H1 (cell line): ENCODE measurements at regions not wholly inside any gene's neighbourhood (a gene's known extent, or its start where the extent isn't known, plus 50 kb on each side); places are given as distances from the start of the nearest gene placed in this dataset.
A peak's percentile ranks its signal among the peaks of the same experiment; 100 is the strongest.

Source experiments
- CTCF ChIA-PET: fragments of 300-600 bp; sonication (Branson Sonifier 250); formaldehyde crosslinking; loops from one replicate; lab custom pipeline; 2021; ENCODE audit not compliant: partially characterized antibody; lab: Charles Lee
- POLR2A ChIA-PET: fragments of 300-600 bp; sonication (Branson Sonifier 250); formaldehyde crosslinking; loops from one replicate; lab custom pipeline; 2021; ENCODE audit warnings: inconsistent platforms; ENCODE audit not compliant: partially characterized antibody; lab: Charles Lee
- DNase-seq, 2 experiments: peaks; one replicate each; pipeline versions ENCODE4 v3.0.0 to v3.0.0-alpha.2; 2010 to 2022; ENCODE audit warnings: low spot score in 2 of 2, low read depth in 1 of 2, mixed read lengths in 1 of 2
- FAIRE-seq: peaks from 2 replicates; lab custom pipeline; 2011; peaks lifted over from hg19 to GRCh38; lab: Jason Lieb, UNC
- H2AFZ ChIP-seq: 2 replicates; pipeline ENCODE4 v1.8.1; 2012; ENCODE audit warnings: low read length, inconsistent platforms
- H2AK5ac ChIP-seq: 2 replicates; pipeline ENCODE4 v1.6.1; 2013; ENCODE audit warnings: low read depth, low read length
- H2BK120ac ChIP-seq: replicated peaks from 2 replicates; pipeline ENCODE3; 2013; ENCODE audit warnings: low read depth, low read length, inconsistent platforms
- H2BK12ac ChIP-seq: 2 replicates; pipeline ENCODE4 v1.6.1; 2013; ENCODE audit warnings: low read depth, low read length
- H2BK15ac ChIP-seq: 2 replicates; pipeline ENCODE4 v1.6.1; 2013; ENCODE audit warnings: low read length
- H2BK20ac ChIP-seq: 2 replicates; pipeline ENCODE4 v1.6.1; 2013; ENCODE audit warnings: low read length
- H2BK5ac ChIP-seq: 2 replicates; pipeline ENCODE4 v1.6.1; 2013; ENCODE audit warnings: low read depth, low read length
- H3K14ac ChIP-seq: 2 replicates; pipeline ENCODE4 v1.6.1; 2013; ENCODE audit warnings: inconsistent platforms; ENCODE audit not compliant: insufficient read length
- H3K18ac ChIP-seq: 2 replicates; pipeline ENCODE4 v1.6.1; 2013; ENCODE audit warnings: low read length; ENCODE audit errors: extremely low read depth
- H3K23ac ChIP-seq: 2 replicates; pipeline ENCODE4 v1.6.1; 2013; ENCODE audit warnings: inconsistent platforms; ENCODE audit not compliant: insufficient read length
- H3K23me2 ChIP-seq: 2 replicates; pipeline ENCODE4 v1.6.1; 2013; ENCODE audit warnings: low read depth, low read length
- H3K27ac ChIP-seq: 2 replicates; pipeline ENCODE4 v1.6.1; 2011; ENCODE audit warnings: low read depth, low read length, inconsistent platforms
- H3K27me3 ChIP-seq, 4 experiments: replicated peaks in 1 of 4; 1 replicate in 1 of 4; 2 replicates in 3 of 4; pipeline versions ENCODE4 v1.6.1 to v1.8.1; 2011 to 2013; ENCODE audit warnings: low read length in 3 of 4, mild to moderate bottlenecking in 3 of 4, inconsistent platforms in 2 of 4, mixed read lengths in 2 of 4, moderate library complexity in 1 of 4; ENCODE audit not compliant: control insufficient read depth in 3 of 4, insufficient read depth in 3 of 4; ENCODE audit errors: extremely low read depth in 1 of 4
- H3K36me3 ChIP-seq, 4 experiments: 2 replicates each; pipeline versions ENCODE4 v1.6.1 to v1.8.1; 2011 to 2013; ENCODE audit warnings: mild to moderate bottlenecking in 4 of 4, low read length in 3 of 4, moderate library complexity in 2 of 4, control low read depth in 1 of 4, inconsistent platforms in 1 of 4; ENCODE audit not compliant: insufficient read depth in 4 of 4, control insufficient read depth in 2 of 4
- H3K4ac ChIP-seq: replicated peaks from 2 replicates; pipeline ENCODE3; 2013; ENCODE audit warnings: low read length, low read depth, mixed read lengths, inconsistent platforms; ENCODE audit not compliant: insufficient read length
- H3K4me1 ChIP-seq, 4 experiments: replicated peaks in 1 of 4; 1 replicate in 1 of 4; 2 replicates in 3 of 4; pipeline versions ENCODE4 v1.6.1 to v1.8.1; 2011 to 2013; ENCODE audit warnings: low read length in 3 of 4, inconsistent platforms in 2 of 4, mixed read lengths in 1 of 4; ENCODE audit not compliant: insufficient read depth in 4 of 4, control insufficient read depth in 3 of 4
- H3K4me2 ChIP-seq, 2 experiments: 2 replicates each; pipeline versions ENCODE4 v1.6.1 to v1.8.1; 2011 to 2013; ENCODE audit warnings: low read depth in 2 of 2, low read length in 2 of 2, control low read depth in 1 of 2, inconsistent platforms in 1 of 2, mild to moderate bottlenecking in 1 of 2; ENCODE audit not compliant: insufficient read depth in 1 of 2
- H3K4me3 ChIP-seq, 4 experiments: fragments of 200-600, 300-600 bp in 1 of 4; sonication (generic), shearing (Covaris generic), sonication (Bioruptor Twin) in 1 of 4; 2 replicates each; pipeline versions ENCODE4 v1.5.1 to v1.8.1; 2011 to 2016; ENCODE audit warnings: low read length in 4 of 4, low read depth in 3 of 4, control low read depth in 2 of 4, inconsistent platforms in 2 of 4, mild to moderate bottlenecking in 2 of 4, mixed read lengths in 1 of 4, moderate library complexity in 1 of 4; ENCODE audit not compliant: insufficient read depth in 2 of 4; ENCODE audit errors: extremely low read depth in 1 of 4
- H3K56ac ChIP-seq: replicated peaks from 2 replicates; pipeline ENCODE3; 2013; ENCODE audit warnings: low read depth, mild to moderate bottlenecking, mixed read lengths, low read length, inconsistent platforms; ENCODE audit not compliant: insufficient read length
- H3K79me1 ChIP-seq: 2 replicates; pipeline ENCODE4 v1.6.1; 2013; ENCODE audit warnings: low read depth, low read length, control low read depth
- H3K79me2 ChIP-seq, 2 experiments: 2 replicates each; pipeline versions ENCODE4 v1.6.1 to v1.8.1; 2012 to 2013; ENCODE audit warnings: low read length in 2 of 2, mild to moderate bottlenecking in 2 of 2, inconsistent platforms in 1 of 2; ENCODE audit not compliant: insufficient read depth in 2 of 2, control insufficient read depth in 1 of 2
- H3K9ac ChIP-seq, 4 experiments: replicated peaks in 1 of 4; 1 replicate in 1 of 4; 2 replicates in 3 of 4; pipeline versions ENCODE4 v1.6.1 to v1.8.1; 2011 to 2013; ENCODE audit warnings: low read depth in 3 of 4, low read length in 3 of 4, control low read depth in 2 of 4, mild to moderate bottlenecking in 2 of 4, moderate library complexity in 2 of 4, inconsistent platforms in 1 of 4; ENCODE audit errors: extremely low read depth in 1 of 4
- H3K9me3 ChIP-seq, 2 experiments: 2 replicates each; pipeline versions ENCODE4 v1.6.1 to v1.8.1; 2012 to 2013; ENCODE audit warnings: mild to moderate bottlenecking in 2 of 2, moderate library complexity in 2 of 2, control low read depth in 1 of 2, inconsistent platforms in 1 of 2, low read depth in 1 of 2, low read length in 1 of 2, mixed read lengths in 1 of 2; ENCODE audit not compliant: insufficient read depth in 2 of 2
- H4K20me1 ChIP-seq, 2 experiments: replicated peaks in 1 of 2; 2 replicates each; pipeline versions ENCODE3 to v1.8.1; 2011 to 2013; ENCODE audit warnings: inconsistent platforms in 2 of 2, low read length in 2 of 2, mild to moderate bottlenecking in 1 of 2; ENCODE audit not compliant: insufficient read depth in 2 of 2, control insufficient read depth in 1 of 2
- H4K5ac ChIP-seq: 2 replicates; pipeline ENCODE4 v1.6.1; 2013; ENCODE audit warnings: low read length, low read depth, mixed read lengths, inconsistent platforms; ENCODE audit not compliant: insufficient read length
- H4K8ac ChIP-seq: 2 replicates; pipeline ENCODE4 v1.8.0; 2013; ENCODE audit warnings: mild to moderate bottlenecking, moderate library complexity, low read length, inconsistent platforms; ENCODE audit not compliant: insufficient read depth; ENCODE audit errors: extremely low read depth
- H4K91ac ChIP-seq: replicated peaks from 2 replicates; pipeline ENCODE3; 2013; ENCODE audit warnings: low read length, mixed read lengths, inconsistent platforms; ENCODE audit not compliant: insufficient read length
- ASH2L ChIP-seq: fragments of 200-600, 300-600 bp; sonication (generic); IDR thresholded peaks from one replicate; pipeline ENCODE4 v1.7.1; 2017; ENCODE audit warnings: low read length
- ATF3 ChIP-seq: IDR thresholded peaks from 2 replicates; pipeline ENCODE4 v1.6.1; 2011; ENCODE audit warnings: low read depth, mild to moderate bottlenecking, low read length; ENCODE audit not compliant: insufficient read depth
- BCL11A ChIP-seq, 2 experiments: IDR thresholded peaks; one replicate each; pipeline ENCODE4 v1.6.1; 2011; ENCODE audit warnings: low read depth in 2 of 2, low read length in 2 of 2, mild to moderate bottlenecking in 2 of 2
- E2F6 ChIP-seq: IDR thresholded peaks from 2 replicates; pipeline ENCODE4 v1.6.1; 2012; ENCODE audit warnings: inconsistent platforms
- JUN ChIP-seq: IDR thresholded peaks from 2 replicates; pipeline ENCODE4 v1.6.1; 2011; ENCODE audit warnings: low read depth, mild to moderate bottlenecking, improper control_type of control experiment, low read length
- RBBP5 ChIP-seq: IDR thresholded peaks from 2 replicates; pipeline ENCODE4 v1.7.1; 2012; ENCODE audit warnings: low read depth, mild to moderate bottlenecking, inconsistent platforms, low read length, moderate library complexity, borderline replicate concordance
- RXRA ChIP-seq: IDR thresholded peaks from 2 replicates; pipeline ENCODE4 v1.6.1; 2011; ENCODE audit warnings: low read depth, mild to moderate bottlenecking, low read length, moderate library complexity; ENCODE audit not compliant: insufficient read depth
- SP4 ChIP-seq: IDR thresholded peaks from 2 replicates; pipeline ENCODE4 v1.6.1; 2012; ENCODE audit warnings: low read length, inconsistent platforms
- TAF7 ChIP-seq: optimal IDR thresholded peaks from 2 replicates; pipeline ENCODE3; 2011; ENCODE audit warnings: low read depth, mild to moderate bottlenecking, inconsistent platforms, low read length, moderate library complexity, borderline replicate concordance
- TCF12 ChIP-seq: IDR thresholded peaks from 2 replicates; pipeline ENCODE4 v1.6.1; 2011; ENCODE audit warnings: low read depth, mild to moderate bottlenecking, low read length
- WGBS, 2 experiments: shearing (Covaris generic) in 1 of 2; methylation state at CpG; one replicate each; pipeline versions ENCODE4 v1.1.6 to v1.1.7; 2013 to 2015; ENCODE audit warnings: low lambda C conversion rate in 2 of 2, mixed read lengths in 2 of 2, inconsistent platforms in 1 of 2, low coverage in 1 of 2, missing lambda C conversion rate in 1 of 2; ENCODE audit not compliant: insufficient replicate concordance in 2 of 2, insufficient coverage in 1 of 2, insufficient read length in 1 of 2; ENCODE audit errors: extremely low coverage in 1 of 2, missing lambda C conversion rate in 1 of 2; 5-methylcytosine and 5-hydroxymethylcytosine counted together
- TF ChIP-seq, protein P1 (sequence below): IDR thresholded peaks from 2 replicates; pipeline ENCODE4 v1.6.1; 2012; ENCODE audit warnings: inconsistent platforms

- no peak overlapping the region for H3K18ac ChIP-seq
- H3K4ac ChIP-seq, result no peak overlapping the region
- WGBS, 2 experiments, result 97% methylated on average over 3 of the region's 3 CpGs; no CpG with 5 or more reads in 1 of the 2 experiments
- H3K36me3 ChIP-seq, result no peaks in the 10 kb centered on the region
- TF ChIP-seq E2F6 (no peak), RBBP5 (no peak), RXRA (no peak), BCL11A (IDR thresholded peaks at IDR 0.05; ENCODE audit: low read depth in 2 of 2, low read length in 2 of 2) (no peak), JUN (no peak), SP4 (no peak), ASH2L (no peak), TAF7 (no peak), TCF12 (no peak), ATF3 (no peak)
- TF ChIP-seq, protein P1, sequence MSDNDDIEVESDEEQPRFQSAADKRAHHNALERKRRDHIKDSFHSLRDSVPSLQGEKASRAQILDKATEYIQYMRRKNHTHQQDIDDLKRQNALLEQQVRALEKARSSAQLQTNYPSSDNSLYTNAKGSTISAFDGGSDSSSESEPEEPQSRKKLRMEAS, result no peak
- H3K4me1 ChIP-seq, result peaks cover 0 to 5% (median 0%) of the 10 kb centered on the region in 4 experiments; a peak in 1 of 7 replicates
- H3K23ac ChIP-seq, result no peak overlapping the region
- H4K8ac ChIP-seq, result no peak overlapping the region
- no peaks in the 10 kb centered on the region for H3K23me2 ChIP-seq
- no peak overlapping the region for H3K9ac ChIP-seq
- H3K9me3 ChIP-seq, result no peaks in the 10 kb centered on the region
- H2BK120ac ChIP-seq, result no peak overlapping the region
- no peaks in the 10 kb centered on the region for H4K20me1 ChIP-seq
- no peak for FAIRE-seq
- H2BK15ac ChIP-seq, result no peak overlapping the region
- H3K4me3 ChIP-seq, result no peak overlapping the region
- ChIA-PET CTCF (no interaction called here), POLR2A (no interaction called here)
- peak overlapping the region; percentile 90 for H2AFZ ChIP-seq
- H3K79me1 ChIP-seq, result no peaks in the 10 kb centered on the region
- no peak overlapping the region for H4K5ac ChIP-seq
- H2BK20ac ChIP-seq, result no peak overlapping the region
- no peak for DNase-seq
- no peaks in the 10 kb centered on the region for H3K27me3 ChIP-seq
- no peak overlapping the region for H3K56ac ChIP-seq
- H3K14ac ChIP-seq, result no peak overlapping the region
- H2BK12ac ChIP-seq, result no peak overlapping the region
- no peak overlapping the region for H3K27ac ChIP-seq
- no peak overlapping the region for H2BK5ac ChIP-seq
- H4K91ac ChIP-seq, result no peak overlapping the region
- no peak overlapping the region for H2AK5ac ChIP-seq
- H3K4me2 ChIP-seq, result no peak overlapping the region
- H3K79me2 ChIP-seq, result no peaks in the 10 kb centered on the region
Observed at GRCh38 chr5:104267320-104268015, 704.9 kb upstream of the NUDT12 start.
